A549 (cell line): ENCODE measurements at regions not wholly inside any gene's neighbourhood (a gene's known extent, or its start where the extent isn't known, plus 50 kb on each side); places are given as distances from the start of the nearest gene placed in this dataset.
"Not testable (repeated sequence)": the region's sequence is repeated elsewhere in the genome, so short reads cannot be mapped to it uniquely, and the experiment has no call there.

ENCODE experiments used
- ATAC-seq, 2 experiments: fragments of 200-7000 bp in 1 of 2; fragments of >200 bp in 1 of 2; cut with Nextera tagmentation in 1 of 2; cut with Tn5 transposase in 1 of 2; 3 replicates each; pipeline versions ENCODE4 v1.8.0 to v1.9.1; 2018 to 2020; ENCODE audit warnings: mild to moderate bottlenecking in 1 of 2, moderate library complexity in 1 of 2
- CTCF ChIA-PET: fragments of 300-600 bp; sonication (Branson Sonifier 250); formaldehyde crosslinking; extraction: SDS; loops from one replicate; lab custom pipeline; 2021; ENCODE audit warnings: antibody characterized with exemption, inconsistent platforms; lab: Yijun Ruan, JAX
- POLR2A ChIA-PET: fragments of 350-600 bp; formaldehyde crosslinking; extraction: SDS; loops from one replicate; lab custom pipeline; 2021; ENCODE audit warnings: antibody characterized with exemption, inconsistent platforms; lab: Yijun Ruan, JAX
- DNase-seq, 2 experiments: peaks; one replicate each; pipeline versions ENCODE4 v3.0.0 to v3.0.0-alpha.2; 2011 to 2016; ENCODE audit warnings: low read depth in 1 of 2, low spot score in 1 of 2
- FAIRE-seq: peaks from 2 replicates; lab custom pipeline; 2011; peaks lifted over from hg19 to GRCh38; lab: Jason Lieb, UNC
- H3K27ac ChIP-seq, 2 experiments: fragments of >200 bp; sonication (Bioruptor Twin); formaldehyde crosslinking; 3 replicates each; pipeline ENCODE4 v1.5.1; 2016 to 2017
- H3K4me1 ChIP-seq: fragments of >200 bp; sonication (Bioruptor Twin); formaldehyde crosslinking; 3 replicates; pipeline ENCODE4 v1.6.1; 2016
- H3K4me2 ChIP-seq: fragments of >200 bp; sonication (Bioruptor Twin); formaldehyde crosslinking; 3 replicates; pipeline ENCODE4 v1.6.1; 2016
- H3K4me3 ChIP-seq: fragments of >200 bp; sonication (Bioruptor Twin); formaldehyde crosslinking; 3 replicates; pipeline ENCODE4 v1.5.1; 2016
- H3K9me3 ChIP-seq: fragments of >200 bp; sonication (Bioruptor Twin); formaldehyde crosslinking; 3 replicates; pipeline ENCODE4 v1.6.1; 2016
- CBX2 ChIP-seq: fragments of 200-600 bp; sonication (generic); IDR thresholded peaks from 2 replicates; pipeline ENCODE4 v1.6.1; 2016; ENCODE audit warnings: low read depth, mild to moderate bottlenecking, borderline replicate concordance
- CBX8 ChIP-seq: fragments of 200-600 bp; sonication (generic); IDR thresholded peaks from 2 replicates; pipeline ENCODE4 v1.6.1; 2016
- CEBPB ChIP-seq, 2 experiments: fragments of >200 bp in 1 of 2; sonication (Bioruptor Twin) in 1 of 2; formaldehyde crosslinking in 1 of 2; IDR thresholded peaks; 2 replicates each; pipeline ENCODE4 v1.6.1; 2012 to 2016
- CHD2 ChIP-seq: fragments of 150-350 bp; IDR thresholded peaks from 2 replicates; pipeline ENCODE4 v1.6.1; 2014; ENCODE audit warnings: low read length; ENCODE audit not compliant: partially characterized antibody
- E2F6 ChIP-seq: IDR thresholded peaks from 2 replicates; pipeline ENCODE4 v1.6.1; 2012; ENCODE audit warnings: low read depth, borderline replicate concordance
- EHF ChIP-seq: fragments of 250-450 bp; sonication (Bioruptor Pico); IDR thresholded peaks from 2 replicates; pipeline ENCODE4 v1.5.0; 2020; ENCODE audit warnings: mild to moderate bottlenecking
- ESRRA ChIP-seq: fragments of 150-350 bp; IDR thresholded peaks from 2 replicates; pipeline ENCODE4 v1.6.1; 2014; ENCODE audit warnings: mild to moderate bottlenecking, low read length, borderline replicate concordance
- FOSL2 ChIP-seq, 2 experiments: fragments of 450-650 bp in 1 of 2; fragments of >200 bp in 1 of 2; sonication (Bioruptor Twin) in 1 of 2; formaldehyde crosslinking; IDR thresholded peaks; 2 replicates each; pipeline versions ENCODE4 v1.5.0 to v1.6.1; 2016 to 2020; ENCODE audit warnings: mild to moderate bottlenecking in 1 of 2, moderate library complexity in 1 of 2
- FOXS1 ChIP-seq: fragments of 250-450 bp; sonication (Bioruptor Pico); IDR thresholded peaks from 2 replicates; pipeline ENCODE4 v1.5.0; 2020; ENCODE audit warnings: mild to moderate bottlenecking, moderate library complexity
- GATA3 ChIP-seq: IDR thresholded peaks from 2 replicates; pipeline ENCODE4 v1.6.1; 2012; ENCODE audit warnings: borderline replicate concordance
- HES2 ChIP-seq: fragments of >200 bp; sonication (Bioruptor Twin); formaldehyde crosslinking; IDR thresholded peaks from 2 replicates; pipeline ENCODE4 v1.6.1; 2016
- HOXA7 ChIP-seq: fragments of 250-450 bp; sonication (Bioruptor Pico); IDR thresholded peaks from 2 replicates; pipeline ENCODE4 v1.5.0; 2020; ENCODE audit warnings: mild to moderate bottlenecking, moderate library complexity
- HOXB13 ChIP-seq: fragments of 250-450 bp; sonication (Bioruptor Pico); IDR thresholded peaks from 2 replicates; pipeline ENCODE4 v1.5.0; 2020; ENCODE audit warnings: low read depth, mild to moderate bottlenecking, moderate library complexity
- JUNB ChIP-seq: fragments of >200 bp; sonication (Bioruptor Twin); formaldehyde crosslinking; IDR thresholded peaks from 2 replicates; pipeline ENCODE4 v1.6.1; 2016
- MAX ChIP-seq: IDR thresholded peaks from 2 replicates; pipeline ENCODE4 v1.6.1; 2012
- POLR2A ChIP-seq: IDR thresholded peaks from 2 replicates; pipeline ENCODE4 v1.6.1; 2012; ENCODE audit warnings: mild to moderate bottlenecking, low read length
- RAD21 ChIP-seq, 2 experiments: fragments of >200 bp in 1 of 2; sonication (Bioruptor Twin) in 1 of 2; formaldehyde crosslinking in 1 of 2; IDR thresholded peaks in 1 of 2; conservative IDR thresholded peaks in 1 of 2; 2 replicates in 1 of 2; 3 replicates in 1 of 2; pipeline ENCODE4 v1.6.1; 2012 to 2018; ENCODE audit warnings: inconsistent platforms in 1 of 2
- RCOR1 ChIP-seq: fragments of 150-350 bp; IDR thresholded peaks from 2 replicates; pipeline ENCODE4 v1.6.1; 2014; ENCODE audit warnings: antibody characterized with exemption, low read length, low read depth
- RNF2 ChIP-seq: fragments of 200-600 bp; sonication (generic); IDR thresholded peaks from 2 replicates; pipeline ENCODE4 v1.6.1; 2016; ENCODE audit warnings: low read depth, mild to moderate bottlenecking, antibody characterized with exemption, moderate library complexity, borderline replicate concordance
- SMC3 ChIP-seq: fragments of >200 bp; sonication (Bioruptor Twin); formaldehyde crosslinking; IDR thresholded peaks from 3 replicates; pipeline ENCODE4 v1.6.1; 2018; ENCODE audit warnings: inconsistent platforms
- SREBF2 ChIP-seq: fragments of 450-650 bp; IDR thresholded peaks from 2 replicates; pipeline ENCODE4 v1.6.1; 2014; ENCODE audit warnings: mild to moderate bottlenecking, moderate library complexity
- ZFP36 ChIP-seq: fragments of 450-650 bp; IDR thresholded peaks from 2 replicates; pipeline ENCODE4 v1.6.1; 2014; ENCODE audit warnings: borderline replicate concordance; ENCODE audit not compliant: partially characterized antibody
- ZSCAN20 ChIP-seq: fragments of 250-450 bp; sonication (Bioruptor Pico); IDR thresholded peaks from 2 replicates; pipeline ENCODE4 v1.8.0; 2022; ENCODE audit warnings: mild to moderate bottlenecking, moderate library complexity
- WGBS: methylation state at CpG from one replicate; pipeline ENCODE4 v1.1.6; 2017; ENCODE audit errors: missing lambda C conversion rate; 5-methylcytosine and 5-hydroxymethylcytosine counted together
- TF ChIP-seq, protein P1 (sequence below): fragments of 150-350 bp; IDR thresholded peaks from 2 replicates; pipeline ENCODE4 v1.6.1; 2014; ENCODE audit warnings: low read depth, mild to moderate bottlenecking, low read length
- TF ChIP-seq, protein P2 (sequence below): fragments of 250-450 bp; sonication (Bioruptor Pico); IDR thresholded peaks from 2 replicates; pipeline ENCODE4 v1.5.0; 2020; ENCODE audit warnings: low read depth, mild to moderate bottlenecking, moderate library complexity
- TF ChIP-seq, protein P3 (sequence below): fragments of 450-650 bp; IDR thresholded peaks from 2 replicates; pipeline ENCODE4 v1.6.1; 2014; ENCODE audit warnings: antibody characterized with exemption

GRCh38 chr1:117760485-117760884 is 154.6 kb downstream of the TENT5C start:
- Histone ChIP-seq H3K4me1 (no peaks in the 10 kb centered on the region), H3K4me2 (no peak overlapping the region), H3K27ac (no peak overlapping the region), H3K9me3 (no peaks in the 10 kb centered on the region), H3K4me3 (no peak overlapping the region)
- ATAC-seq (no peak), DNase-seq (no peak), FAIRE-seq (no peak)
- 40% methylated on average over 2 of the region's 2 CpGs for WGBS
- TF ChIP-seq FOSL2 (IDR thresholded peaks at IDR 0.05) = no peak
- TF ChIP-seq FOSL2 (CRISPR knock-in tag; IDR thresholded peaks at IDR 0.05) = no peak
- TF ChIP-seq, protein P1, sequence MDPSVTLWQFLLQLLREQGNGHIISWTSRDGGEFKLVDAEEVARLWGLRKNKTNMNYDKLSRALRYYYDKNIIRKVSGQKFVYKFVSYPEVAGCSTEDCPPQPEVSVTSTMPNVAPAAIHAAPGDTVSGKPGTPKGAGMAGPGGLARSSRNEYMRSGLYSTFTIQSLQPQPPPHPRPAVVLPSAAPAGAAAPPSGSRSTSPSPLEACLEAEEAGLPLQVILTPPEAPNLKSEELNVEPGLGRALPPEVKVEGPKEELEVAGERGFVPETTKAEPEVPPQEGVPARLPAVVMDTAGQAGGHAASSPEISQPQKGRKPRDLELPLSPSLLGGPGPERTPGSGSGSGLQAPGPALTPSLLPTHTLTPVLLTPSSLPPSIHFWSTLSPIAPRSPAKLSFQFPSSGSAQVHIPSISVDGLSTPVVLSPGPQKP = no peak
- TF ChIP-seq, protein P2, sequence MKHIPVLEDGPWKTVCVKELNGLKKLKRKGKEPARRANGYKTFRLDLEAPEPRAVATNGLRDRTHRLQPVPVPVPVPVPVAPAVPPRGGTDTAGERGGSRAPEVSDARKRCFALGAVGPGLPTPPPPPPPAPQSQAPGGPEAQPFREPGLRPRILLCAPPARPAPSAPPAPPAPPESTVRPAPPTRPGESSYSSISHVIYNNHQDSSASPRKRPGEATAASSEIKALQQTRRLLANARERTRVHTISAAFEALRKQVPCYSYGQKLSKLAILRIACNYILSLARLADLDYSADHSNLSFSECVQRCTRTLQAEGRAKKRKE (CRISPR knock-in tag) = no peak
- TF ChIP-seq JUNB = no peak
- no peak for TF ChIP-seq ZSCAN20
- no peak for TF ChIP-seq E2F6
- ChIA-PET CTCF (interaction anchor here (1.3 to 5.6 kb wide), 3 partner anchors 12 to 231 kb away, joined by 3 to 39 read pairs (median 14); no protein-coding TSS in a partner anchor), POLR2A (no interaction called here)

DNA sequence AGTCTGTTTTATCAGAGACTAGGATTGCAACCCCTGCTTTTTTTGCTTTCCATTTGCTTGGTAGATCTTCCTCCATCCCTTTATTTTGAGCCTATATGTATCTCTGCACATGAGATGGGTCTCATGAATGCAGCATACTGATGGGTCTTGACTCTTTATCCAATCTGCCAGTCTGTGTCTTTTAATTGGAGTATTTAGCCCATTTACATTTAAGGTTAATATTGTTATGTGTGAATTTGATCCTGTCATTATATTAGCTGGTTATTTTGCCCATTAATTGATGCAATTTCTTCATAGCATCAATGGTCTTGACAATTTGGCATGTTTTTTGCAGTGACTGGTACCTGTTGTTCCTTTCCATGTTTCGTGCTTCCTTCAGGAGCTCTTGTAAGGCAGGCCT is 161.7 kb downstream of the GDAP2 start:
- ATAC-seq, H3K27ac ChIP-seq, H3K4me2 ChIP-seq, H3K4me3 ChIP-seq, POLR2A ChIA-PET, DNase-seq, H3K4me1 ChIP-seq, FAIRE-seq: not testable (repeated sequence)
- CTCF ChIA-PET = interaction anchor here (1.2 kb wide), 1 partner anchor 14 kb away, joined by 3 read pairs; no protein-coding TSS in a partner anchor
- peaks cover 13% of the 10 kb centered on the region; the same call in 2 of the 3 replicates for H3K9me3 ChIP-seq
- 0% methylated on average over 1 of the region's 1 CpG for WGBS

- TF ChIP-seq POLR2A (no peak), SMC3 (no peak), SREBF2 (no peak), HOXA7 (CRISPR knock-in tag) (no peak), HOXB13 (CRISPR knock-in tag) (no peak), GATA3 (no peak), RNF2 (no peak), FOSL2 (IDR thresholded peaks at IDR 0.05) (no peak), FOSL2 (CRISPR knock-in tag; IDR thresholded peaks at IDR 0.05) (no peak), HES2 (no peak), ZFP36 (no peak)
- POLR2A ChIA-PET = no interaction called here
- Histone ChIP-seq H3K4me1 (no peaks in the 10 kb centered on the region), H3K27ac (no peak overlapping the region), H3K4me2 (no peak overlapping the region), H3K4me3 (no peak overlapping the region), H3K9me3 (peaks cover 13% of the 10 kb centered on the region; the same call in 2 of the 3 replicates)
- no peak for FAIRE-seq
- no peak for ATAC-seq
- CTCF ChIA-PET = interaction anchor here (2.2 kb wide), 2 partner anchors 12 to 17 kb away, joined by 9 to 14 read pairs; no protein-coding TSS in a partner anchor
- no peak for DNase-seq
- WGBS = 3% methylated on average over 1 of the region's 1 CpG
Observed at GRCh38 chr1:117770981-117771531, 158.4 kb downstream of the GDAP2 start.

DNA sequence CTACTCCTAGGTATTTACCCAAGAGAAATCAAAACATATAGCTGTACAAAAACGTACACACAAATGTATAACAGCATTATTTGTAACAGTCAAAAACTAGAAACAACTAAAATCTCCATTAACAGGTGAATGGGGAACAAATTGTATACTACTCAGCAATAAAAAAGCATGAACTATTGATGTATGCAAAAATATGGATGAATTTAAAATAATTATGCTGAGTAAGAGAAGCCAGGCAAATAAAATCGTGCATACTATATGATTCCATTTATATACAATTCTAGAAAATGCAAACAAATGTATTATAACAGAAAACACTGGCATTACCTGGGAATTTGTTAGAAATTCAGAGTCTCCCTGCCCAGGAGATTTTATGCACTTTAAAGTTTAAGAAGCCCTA is 150.1 kb downstream of the GDAP2 start:
- 5% methylated on average over 2 of the region's 2 CpGs for WGBS
- POLR2A ChIA-PET = no interaction called here
- TF ChIP-seq CBX2 (no peak), RCOR1 (no peak), CEBPB (IDR thresholded peaks at IDR 0.05) (no peak), CBX8 (no peak), HOXA7 (CRISPR knock-in tag) (no peak), FOSL2 (IDR thresholded peaks at IDR 0.05) (no peak), FOSL2 (CRISPR knock-in tag; IDR thresholded peaks at IDR 0.05) (no peak), GATA3 (no peak), EHF (no peak), MAX (no peak), HES2 (no peak), RAD21 (conservative IDR thresholded peaks at IDR 0.05 in 1 of 2, IDR thresholded peaks at IDR 0.05 in 1 of 2) (no peak), ESRRA (no peak), FOXS1 (CRISPR knock-in tag) (no peak), CHD2 (no peak)
- TF ChIP-seq, protein P3, sequence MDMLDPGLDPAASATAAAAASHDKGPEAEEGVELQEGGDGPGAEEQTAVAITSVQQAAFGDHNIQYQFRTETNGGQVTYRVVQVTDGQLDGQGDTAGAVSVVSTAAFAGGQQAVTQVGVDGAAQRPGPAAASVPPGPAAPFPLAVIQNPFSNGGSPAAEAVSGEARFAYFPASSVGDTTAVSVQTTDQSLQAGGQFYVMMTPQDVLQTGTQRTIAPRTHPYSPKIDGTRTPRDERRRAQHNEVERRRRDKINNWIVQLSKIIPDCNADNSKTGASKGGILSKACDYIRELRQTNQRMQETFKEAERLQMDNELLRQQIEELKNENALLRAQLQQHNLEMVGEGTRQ = no peak
- TF ChIP-seq, all 56 proteins: peak for 0
- Histone ChIP-seq H3K4me3 (no peak overlapping the region), H3K4me1 (no peaks in the 10 kb centered on the region), H3K9me3 (no peaks in the 10 kb centered on the region), H3K4me2 (no peak overlapping the region), H3K27ac (no peak overlapping the region)
- DNase-seq = no peak
- CTCF ChIA-PET = no interaction called here
- ATAC-seq = no peak
- FAIRE-seq = no peak
